Ascending aorta (tissue), 2 donors: ENCODE measurements at regions not wholly inside any gene's neighbourhood (a gene's known extent, or its start where the extent isn't known, plus 50 kb on each side); places are given as distances from the start of the nearest gene placed in this dataset.

ENCODE experiments used
- DNase-seq, 2 donors: peaks; one replicate each; pipeline ENCODE4 v3.0.0-alpha.2; 2019; ENCODE audit warnings: low spot score in 2 of 2
- H3K27ac ChIP-seq, 2 donors: fragments of 200-600 bp; sonication (generic); one replicate each; pipeline ENCODE4 v1.5.1; 2016 to 2017; ENCODE audit warnings: mild to moderate bottlenecking in 1 of 2
- H3K27me3 ChIP-seq: fragments of 200-600 bp; sonication (generic); one replicate; pipeline ENCODE4 v1.5.1; 2017
- H3K36me3 ChIP-seq, 2 donors: fragments of 200-600 bp; sonication (generic); one replicate each; pipeline ENCODE4 v1.5.1; 2016
- H3K4me1 ChIP-seq, 2 donors: fragments of 200-600 bp; sonication (generic); one replicate each; pipeline ENCODE4 v1.5.1; 2016 to 2017; ENCODE audit warnings: mild to moderate bottlenecking in 1 of 2
- H3K4me3 ChIP-seq, 2 donors: fragments of 200-600 bp; sonication (generic); one replicate each; pipeline ENCODE4 v1.5.1; 2016 to 2017; ENCODE audit warnings: mild to moderate bottlenecking in 1 of 2
- H3K9me3 ChIP-seq, 2 donors: fragments of 200-600 bp; sonication (generic); one replicate each; pipeline ENCODE4 v1.5.1; 2016
- CTCF ChIP-seq, 3 experiments: fragments of 200-600 bp in 2 of 3; fragments of 450-650 bp in 1 of 3; sonication (generic) in 2 of 3; IDR thresholded peaks; one replicate each; pipeline ENCODE4 v1.5.1; 2016 to 2019; ENCODE audit warnings: antibody characterized with exemption in 3 of 3, mild to moderate bottlenecking in 1 of 3, moderate library complexity in 1 of 3
- intact Hi-C: fragments of 100-400 bp; cut with DNase I; formaldehyde crosslinking; loops from one replicate; pipeline ENCODE4 v1.15.1; 2023

GRCh38 chr20:40798066-40798465 lies 109.0 kb upstream of the MAFB start:
- Histone ChIP-seq H3K4me3 (no peak overlapping the region), H3K27me3 (no peaks in the 10 kb centered on the region), H3K36me3 (no peaks in the 10 kb centered on the region), H3K4me1 (no peaks in the 10 kb centered on the region), H3K27ac (no peak overlapping the region), H3K9me3 (no peaks in the 10 kb centered on the region)
- intact Hi-C loops, result no loop called here
- DNase-seq, result no peak
- TF ChIP-seq CTCF (IDR thresholded peaks at IDR 0.05), result no peak

- no peak overlapping the region for H3K4me3 ChIP-seq
- no peak overlapping the region for H3K27ac ChIP-seq
- no peaks in the 10 kb centered on the region for H3K4me1 ChIP-seq
- no peak for TF ChIP-seq CTCF (IDR thresholded peaks at IDR 0.05)
- DNase-seq, result no peak
- H3K36me3 ChIP-seq, result no peaks in the 10 kb centered on the region
- no peaks in the 10 kb centered on the region for H3K9me3 ChIP-seq
- H3K27me3 ChIP-seq, result no peaks in the 10 kb centered on the region
- intact Hi-C loops, result no loop called here
Observed at GRCh38 chr20:40802886-40803285, 113.8 kb upstream of the MAFB start.

- no peaks in the 10 kb centered on the region for H3K9me3 ChIP-seq
- no peaks in the 10 kb centered on the region for H3K36me3 ChIP-seq
- no peak overlapping the region for H3K27ac ChIP-seq
- no peak overlapping the region for H3K4me3 ChIP-seq
- no peak for TF ChIP-seq CTCF (IDR thresholded peaks at IDR 0.05)
- no peaks in the 10 kb centered on the region for H3K27me3 ChIP-seq
- DNase-seq, result no peak
- no peaks in the 10 kb centered on the region for H3K4me1 ChIP-seq
- intact Hi-C loops, result no loop called here
Observed at GRCh38 chr20:40803381-40803780, 114.3 kb upstream of the MAFB start.

- no peaks in the 10 kb centered on the region for H3K36me3 ChIP-seq
- H3K27me3 ChIP-seq, result no peaks in the 10 kb centered on the region
- H3K4me1 ChIP-seq, result no peaks in the 10 kb centered on the region
- H3K9me3 ChIP-seq, result no peaks in the 10 kb centered on the region
- intact Hi-C loops, result no loop called here
- no peak for TF ChIP-seq CTCF (IDR thresholded peaks at IDR 0.05)
- H3K4me3 ChIP-seq, result no peak overlapping the region
- DNase-seq, result no peak
- H3K27ac ChIP-seq, result no peak overlapping the region
Observed at GRCh38 chr20:40805592-40805991, 116.6 kb upstream of the MAFB start.

- H3K27me3 ChIP-seq, result no peaks in the 10 kb centered on the region
- no peaks in the 10 kb centered on the region for H3K4me1 ChIP-seq
- intact Hi-C loops, result no loop called here
- no peak overlapping the region for H3K27ac ChIP-seq
- no peaks in the 10 kb centered on the region for H3K36me3 ChIP-seq
- no peak for TF ChIP-seq CTCF (IDR thresholded peaks at IDR 0.05)
- no peak overlapping the region for H3K4me3 ChIP-seq
- DNase-seq, result no peak
- no peaks in the 10 kb centered on the region for H3K9me3 ChIP-seq
Observed at GRCh38 chr20:40806929-40807820, 118.1 kb upstream of the MAFB start.
